ENCODE measurements at regions not wholly inside any gene's neighbourhood (a gene's known extent, or its start where the extent isn't known, plus 50 kb on each side); places are given as distances from the start of the nearest gene placed in this dataset.

- Histone ChIP-seq H3K4me1 (ENCODE audit: low read length) (no peaks in the 10 kb centered on the region), H3F3A (ENCODE audit: insufficient read depth, low read length) (no peaks in the 10 kb centered on the region), H3K27ac (ENCODE audit: low read length) (no peak overlapping the region), H3K9ac (ENCODE audit: low read length) (no peak overlapping the region), H3K9me3 (replicated peaks; ENCODE audit: insufficient read depth, low read length) (no peaks in the 10 kb centered on the region), H2AFZ (ENCODE audit: low read length) (no peak overlapping the region), H4K20me1 (ENCODE audit: insufficient read depth, low read length) (no peaks in the 10 kb centered on the region), H3K4me3 (ENCODE audit: low read length) (no peak overlapping the region), H3K36me3 (replicated peaks; ENCODE audit: insufficient read depth, low read length) (no peaks in the 10 kb centered on the region), H3K79me2 (ENCODE audit: low read length) (no peaks in the 10 kb centered on the region), H3K4me2 (ENCODE audit: low read depth, low read length) (no peak overlapping the region), H3K27me3 (replicated peaks; ENCODE audit: insufficient read depth, low read length) (no peaks in the 10 kb centered on the region), H3K9me2 (replicated peaks; ENCODE audit: insufficient read depth, low read length) (no peaks in the 10 kb centered on the region)
- TF ChIP-seq EZH2phosphoT487 (IDR thresholded peaks at IDR 0.05; ENCODE audit: low read length) (no peak), EZH2 (optimal IDR thresholded peaks at IDR 0.05; ENCODE audit: low read depth, low read length) (no peak), CTCF (IDR thresholded peaks at IDR 0.05; ENCODE audit: low read length) (no peak)
- DNase-seq = no peak
Observed at GRCh38 chr2:65554765-65555591, 122.6 kb upstream of the SPRED2 start.

- no peaks in the 10 kb centered on the region for H3K27me3 ChIP-seq (replicated peaks; ENCODE audit: insufficient read depth, low read length)
- no peaks in the 10 kb centered on the region for H3K9me3 ChIP-seq (replicated peaks; ENCODE audit: insufficient read depth, low read length)
- TF ChIP-seq EZH2 (optimal IDR thresholded peaks at IDR 0.05; ENCODE audit: low read depth, low read length) (no peak), CTCF (IDR thresholded peaks at IDR 0.05; ENCODE audit: low read length) (no peak), EZH2phosphoT487 (IDR thresholded peaks at IDR 0.05; ENCODE audit: low read length) (no peak)
Observed at GRCh38 chr2:65553504-65554074, 121.2 kb upstream of the SPRED2 start.

GRCh38 chr2:65551528-65551927 lies 119.1 kb upstream of the SPRED2 start:
- H4K20me1 ChIP-seq (ENCODE audit: insufficient read depth, low read length) = no peaks in the 10 kb centered on the region
- no peaks in the 10 kb centered on the region for H3K79me2 ChIP-seq (ENCODE audit: low read length)
- H3K27me3 ChIP-seq (replicated peaks; ENCODE audit: insufficient read depth, low read length) = no peaks in the 10 kb centered on the region
- H3K4me2 ChIP-seq (ENCODE audit: low read depth, low read length) = no peak overlapping the region
- no peaks in the 10 kb centered on the region for H3K4me1 ChIP-seq (ENCODE audit: low read length)
- DNase-seq = no peak
- no peak overlapping the region for H2AFZ ChIP-seq (ENCODE audit: low read length)
- TF ChIP-seq CTCF (IDR thresholded peaks at IDR 0.05; ENCODE audit: low read length) = no peak
- no peak for TF ChIP-seq EZH2phosphoT487 (IDR thresholded peaks at IDR 0.05; ENCODE audit: low read length)
- TF ChIP-seq EZH2 (optimal IDR thresholded peaks at IDR 0.05; ENCODE audit: low read depth, low read length) = no peak
- H3K9ac ChIP-seq (ENCODE audit: low read length) = no peak overlapping the region
- no peaks in the 10 kb centered on the region for H3K9me3 ChIP-seq (replicated peaks; ENCODE audit: insufficient read depth, low read length)
- no peaks in the 10 kb centered on the region for H3K36me3 ChIP-seq (replicated peaks; ENCODE audit: insufficient read depth, low read length)
- no peak overlapping the region for H3K4me3 ChIP-seq (ENCODE audit: low read length)
- H3K9me2 ChIP-seq (replicated peaks; ENCODE audit: insufficient read depth, low read length) = no peaks in the 10 kb centered on the region
- no peaks in the 10 kb centered on the region for H3F3A ChIP-seq (ENCODE audit: insufficient read depth, low read length)
- H3K27ac ChIP-seq (ENCODE audit: low read length) = no peak overlapping the region

More at GRCh38 chr2:65553504-65554074, 121.2 kb upstream of the SPRED2 start:
- H2AFZ ChIP-seq (ENCODE audit: low read length) = no peak overlapping the region
- no peaks in the 10 kb centered on the region for H3K9me2 ChIP-seq (replicated peaks; ENCODE audit: insufficient read depth, low read length)
- no peak overlapping the region for H3K27ac ChIP-seq (ENCODE audit: low read length)
- no peaks in the 10 kb centered on the region for H4K20me1 ChIP-seq (ENCODE audit: insufficient read depth, low read length)
- H3K4me2 ChIP-seq (ENCODE audit: low read depth, low read length) = peak overlapping the region; percentile 39; the same call in 1 of the 2 replicates
- H3K4me3 ChIP-seq (ENCODE audit: low read length) = no peak overlapping the region
- H3K36me3 ChIP-seq (replicated peaks; ENCODE audit: insufficient read depth, low read length) = no peaks in the 10 kb centered on the region
- no peak overlapping the region for H3K9ac ChIP-seq (ENCODE audit: low read length)
- H3K79me2 ChIP-seq (ENCODE audit: low read length) = no peaks in the 10 kb centered on the region
- no peaks in the 10 kb centered on the region for H3F3A ChIP-seq (ENCODE audit: insufficient read depth, low read length)
- no peak for DNase-seq
- H3K4me1 ChIP-seq (ENCODE audit: low read length) = no peaks in the 10 kb centered on the region
